ENCODE measurements at regions not wholly inside any gene's neighbourhood (a gene's known extent, or its start where the extent isn't known, plus 50 kb on each side); places are given as distances from the start of the nearest gene placed in this dataset.

GRCh38 chr10:130812381-130813148 is 499.0 kb downstream of the TCERG1L start:
- H3K4me3 ChIP-seq (ENCODE audit: low read depth, low read length), result no peak overlapping the region
- TF ChIP-seq, protein P1, sequence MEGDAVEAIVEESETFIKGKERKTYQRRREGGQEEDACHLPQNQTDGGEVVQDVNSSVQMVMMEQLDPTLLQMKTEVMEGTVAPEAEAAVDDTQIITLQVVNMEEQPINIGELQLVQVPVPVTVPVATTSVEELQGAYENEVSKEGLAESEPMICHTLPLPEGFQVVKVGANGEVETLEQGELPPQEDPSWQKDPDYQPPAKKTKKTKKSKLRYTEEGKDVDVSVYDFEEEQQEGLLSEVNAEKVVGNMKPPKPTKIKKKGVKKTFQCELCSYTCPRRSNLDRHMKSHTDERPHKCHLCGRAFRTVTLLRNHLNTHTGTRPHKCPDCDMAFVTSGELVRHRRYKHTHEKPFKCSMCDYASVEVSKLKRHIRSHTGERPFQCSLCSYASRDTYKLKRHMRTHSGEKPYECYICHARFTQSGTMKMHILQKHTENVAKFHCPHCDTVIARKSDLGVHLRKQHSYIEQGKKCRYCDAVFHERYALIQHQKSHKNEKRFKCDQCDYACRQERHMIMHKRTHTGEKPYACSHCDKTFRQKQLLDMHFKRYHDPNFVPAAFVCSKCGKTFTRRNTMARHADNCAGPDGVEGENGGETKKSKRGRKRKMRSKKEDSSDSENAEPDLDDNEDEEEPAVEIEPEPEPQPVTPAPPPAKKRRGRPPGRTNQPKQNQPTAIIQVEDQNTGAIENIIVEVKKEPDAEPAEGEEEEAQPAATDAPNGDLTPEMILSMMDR (conservative IDR thresholded peaks at IDR 0.05; ENCODE audit: low read depth, low read length), result no peak
- DNase-seq (ENCODE audit: low read depth), result no peak

DNA sequence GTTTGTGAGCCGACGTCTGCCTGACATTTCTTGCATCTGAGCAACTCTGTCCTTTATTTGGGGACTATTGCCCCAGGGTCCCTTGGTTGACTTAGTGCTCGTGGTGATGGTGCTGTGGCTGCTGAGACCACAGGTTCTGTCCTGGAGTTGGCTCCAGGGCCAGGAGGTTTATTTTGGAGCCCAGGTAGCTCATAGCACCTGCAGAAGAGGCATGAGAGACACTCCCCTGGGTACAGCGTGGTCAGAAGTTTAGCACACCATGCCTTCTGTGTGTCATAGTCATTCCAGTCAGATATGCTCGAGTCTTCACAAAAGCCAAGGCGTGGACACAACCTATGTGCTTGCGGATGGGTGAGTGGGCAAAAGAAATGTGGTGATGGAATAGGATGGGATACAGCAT is 496.9 kb downstream of the TCERG1L start:
- TF ChIP-seq, protein P1 (conservative IDR thresholded peaks at IDR 0.05; ENCODE audit: low read depth, low read length), result no peak
- DNase-seq (ENCODE audit: low read depth), result no peak
- H3K4me3 ChIP-seq (ENCODE audit: low read depth, low read length), result no peak overlapping the region

GRCh38 chr10:130816116-130816901 is 495.2 kb downstream of the TCERG1L start:
- DNase-seq (ENCODE audit: low read depth), result no peak
- TF ChIP-seq, protein P1 (conservative IDR thresholded peaks at IDR 0.05; ENCODE audit: low read depth, low read length), result no peak
- H3K4me3 ChIP-seq (ENCODE audit: low read depth, low read length), result no peak overlapping the region

DNA sequence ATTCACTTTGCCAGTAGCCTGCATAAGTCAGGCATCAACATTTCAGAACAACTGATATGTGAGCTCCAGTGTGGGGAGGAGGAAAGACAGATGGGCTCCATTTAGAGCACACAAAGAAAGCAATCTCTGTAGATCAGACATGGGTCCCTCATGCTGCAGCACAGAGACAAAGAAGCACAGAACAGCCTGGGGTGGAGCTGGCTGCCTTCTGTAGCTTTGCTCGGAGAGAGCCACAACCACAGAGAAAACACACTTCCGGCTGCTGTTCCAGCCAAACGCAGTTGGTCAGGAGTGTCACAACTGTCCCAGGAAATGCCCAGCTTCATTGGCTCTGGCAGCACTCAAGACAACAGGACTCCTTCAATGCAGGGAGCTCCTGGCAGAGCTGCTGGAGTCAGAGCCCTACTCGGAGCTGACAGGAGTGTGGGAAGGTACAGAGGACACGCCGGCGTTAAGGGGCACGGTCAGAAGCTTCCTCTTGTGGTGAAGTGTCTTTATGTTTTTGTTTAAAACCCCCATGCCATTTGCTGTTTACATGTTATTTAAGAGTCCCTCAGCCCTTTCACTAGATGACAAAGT is 494.4 kb downstream of the TCERG1L start:
- TF ChIP-seq, protein P1 (conservative IDR thresholded peaks at IDR 0.05; ENCODE audit: low read depth, low read length), result no peak
- H3K4me3 ChIP-seq (ENCODE audit: low read depth, low read length), result no peak overlapping the region
- no peak for DNase-seq (ENCODE audit: low read depth)

- TF ChIP-seq, protein P1 (conservative IDR thresholded peaks at IDR 0.05; ENCODE audit: low read depth, low read length), result no peak
- no peak overlapping the region for H3K4me3 ChIP-seq (ENCODE audit: low read depth, low read length)
- no peak for DNase-seq (ENCODE audit: low read depth)
Measured at GRCh38 chr10:130817674-130818073, 493.8 kb downstream of the TCERG1L start.

DNA sequence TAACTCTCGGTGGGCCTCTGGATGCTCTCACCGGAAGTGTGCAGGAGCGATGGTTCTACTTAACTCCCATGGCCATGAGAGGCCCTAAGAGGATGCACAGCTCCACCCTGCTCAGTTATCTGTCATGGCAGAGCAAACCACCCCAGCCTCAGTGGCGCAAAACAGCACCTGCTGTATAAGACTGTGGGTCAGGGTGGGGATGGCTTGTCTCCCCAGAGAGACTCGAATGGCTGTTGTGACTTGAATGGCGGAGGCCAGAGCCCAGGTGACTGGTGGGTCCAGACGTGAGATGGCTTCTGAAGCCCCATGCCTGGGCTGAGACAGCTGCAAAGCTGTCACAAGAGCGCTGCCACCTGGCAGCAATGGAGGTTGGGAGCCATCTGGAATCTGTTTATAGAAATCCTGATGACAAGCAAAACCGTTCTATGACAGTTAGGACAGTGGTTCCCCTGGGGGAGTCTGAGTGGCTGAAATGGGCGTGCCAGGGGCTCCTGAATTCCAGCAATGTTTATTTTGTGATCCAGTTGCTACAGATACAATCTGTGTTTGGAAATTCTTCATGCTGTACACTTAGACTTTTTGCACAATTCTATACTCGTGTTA is 490.5 kb downstream of the TCERG1L start:
- TF ChIP-seq, protein P1 (conservative IDR thresholded peaks at IDR 0.05; ENCODE audit: low read depth, low read length), result no peak
- DNase-seq (ENCODE audit: low read depth), result no peak
- H3K4me3 ChIP-seq (ENCODE audit: low read depth, low read length), result no peak overlapping the region

All from epithelial cell of proximal tubule (primary cell).